PFSK-1 (cell line): ENCODE measurements at regions not wholly inside any gene's neighbourhood (a gene's known extent, or its start where the extent isn't known, plus 50 kb on each side); places are given as distances from the start of the nearest gene placed in this dataset.

ENCODE experiments used
- FOXP2 ChIP-seq: optimal IDR thresholded peaks from 2 replicates; pipeline ENCODE3; 2011; ENCODE audit warnings: borderline replicate concordance, control low read depth, inconsistent platforms; ENCODE audit not compliant: insufficient read depth; ENCODE audit errors: extremely low read length, extremely low read depth
- POLR2AphosphoS5 ChIP-seq: IDR thresholded peaks from 2 replicates; pipeline ENCODE4 v1.6.1; 2012; ENCODE audit warnings: low read depth, mild to moderate bottlenecking, control low read depth, low read length, moderate library complexity
- REST ChIP-seq, 2 experiments: IDR thresholded peaks; 2 replicates each; pipeline versions ENCODE4 v1.6.1 to v1.8.0; 2011 to 2012; ENCODE audit warnings: low read depth in 2 of 2, low read length in 2 of 2, control low read depth in 1 of 2, inconsistent platforms in 1 of 2, mild to moderate bottlenecking in 1 of 2, moderate library complexity in 1 of 2; ENCODE audit not compliant: insufficient read depth in 1 of 2
- SIN3A ChIP-seq: IDR thresholded peaks from 2 replicates; pipeline ENCODE4 v1.6.1; 2012; ENCODE audit warnings: mild to moderate bottlenecking, low read length, moderate library complexity, borderline replicate concordance; ENCODE audit not compliant: insufficient read depth
- TAF1 ChIP-seq: IDR thresholded peaks from 2 replicates; pipeline ENCODE4 v1.6.1; 2012; ENCODE audit warnings: low read length, control low read depth, borderline replicate concordance; ENCODE audit not compliant: insufficient read depth

- TF ChIP-seq POLR2AphosphoS5: no peak
- TF ChIP-seq TAF1: no peak
- TF ChIP-seq REST (IDR thresholded peaks at IDR 0.05; ENCODE audit: insufficient read depth in 1 of 2, low read depth in 2 of 2, low read length in 2 of 2): no peak
- no peak for TF ChIP-seq SIN3A
- no peak for TF ChIP-seq FOXP2
These were observed 439.9 kb downstream of the GADD45G start for GRCh38 chr9:90044710-90045151.
